GM19238 (cell line): ENCODE measurements at regions not wholly inside any gene's neighbourhood (a gene's known extent, or its start where the extent isn't known, plus 50 kb on each side); places are given as distances from the start of the nearest gene placed in this dataset.
"Not testable (repeated sequence)": the region's sequence is repeated elsewhere in the genome, so short reads cannot be mapped to it uniquely, and the experiment has no call there.

Experiments used
- DNase-seq: peaks from one replicate; pipeline ENCODE4 v3.0.0; 2011; ENCODE audit warnings: low spot score; ENCODE audit not compliant: insufficient read length

GRCh38 chr4:17066236-17066635, 167.8 kb upstream of the LDB2 start:
- no peak for DNase-seq

DNA sequence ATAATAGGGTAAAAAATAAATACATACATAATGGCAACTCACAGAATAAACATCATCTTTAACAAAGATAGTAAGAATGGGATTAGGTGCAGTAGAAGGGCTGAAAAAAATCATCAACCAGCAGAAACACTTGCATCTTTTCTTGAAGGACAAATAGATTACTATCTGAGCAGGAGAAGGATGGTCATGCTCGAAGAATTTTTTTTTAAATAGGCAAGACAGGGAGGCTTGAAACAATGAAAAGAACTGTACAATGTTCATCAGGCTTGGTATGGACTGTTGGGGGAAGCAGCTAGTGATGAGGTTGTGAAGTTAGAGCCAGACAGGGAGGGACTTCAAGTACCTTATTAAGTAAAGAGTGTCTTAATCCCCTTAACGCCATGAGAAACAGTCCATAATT, 167.4 kb upstream of the LDB2 start:
- no peak for DNase-seq

DNA sequence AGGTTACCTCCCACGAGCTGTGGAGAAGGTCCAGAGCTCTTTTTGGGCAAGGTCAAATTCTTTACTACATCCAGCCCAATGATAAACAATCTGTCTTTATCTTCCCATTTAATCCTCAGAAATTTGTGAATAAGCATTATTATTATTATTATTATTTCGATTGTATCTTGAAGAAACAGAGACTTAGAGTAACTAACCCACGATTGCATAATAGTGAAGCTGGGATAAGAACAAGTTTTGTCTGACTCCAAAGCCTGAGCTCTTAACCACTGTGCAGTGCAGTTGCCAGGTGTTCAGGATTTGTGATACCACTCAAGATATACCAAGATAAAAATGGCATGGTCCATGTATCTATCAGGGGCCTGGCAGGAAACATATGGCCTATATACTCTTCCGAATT, 166.5 kb upstream of the LDB2 start:
- DNase-seq = no peak

DNA sequence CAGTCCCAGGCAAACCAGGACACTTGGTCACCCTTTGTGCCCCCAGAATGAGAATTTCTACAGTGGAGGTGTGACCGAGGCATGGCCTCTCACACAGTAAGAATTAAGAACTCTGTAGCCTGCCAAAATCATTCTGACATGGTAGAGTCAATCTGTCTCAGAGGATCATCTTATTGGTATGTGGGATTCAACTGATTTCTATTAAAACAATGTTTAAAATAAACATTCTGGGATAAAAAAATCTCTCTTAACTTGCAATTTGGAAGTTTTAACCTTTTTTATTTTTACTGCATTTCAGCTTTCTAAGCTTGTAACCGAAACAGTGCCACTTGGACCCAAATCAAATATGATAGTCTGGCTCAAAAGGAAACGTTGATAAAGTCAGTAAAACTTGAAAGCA, 165.4 kb upstream of the LDB2 start:
- DNase-seq = no peak

GRCh38 chr4:17060230-17060629, 161.8 kb upstream of the LDB2 start:
- no peak for DNase-seq

GRCh38 chr4:17058916-17059741, 160.7 kb upstream of the LDB2 start:
- no peak for DNase-seq

DNA sequence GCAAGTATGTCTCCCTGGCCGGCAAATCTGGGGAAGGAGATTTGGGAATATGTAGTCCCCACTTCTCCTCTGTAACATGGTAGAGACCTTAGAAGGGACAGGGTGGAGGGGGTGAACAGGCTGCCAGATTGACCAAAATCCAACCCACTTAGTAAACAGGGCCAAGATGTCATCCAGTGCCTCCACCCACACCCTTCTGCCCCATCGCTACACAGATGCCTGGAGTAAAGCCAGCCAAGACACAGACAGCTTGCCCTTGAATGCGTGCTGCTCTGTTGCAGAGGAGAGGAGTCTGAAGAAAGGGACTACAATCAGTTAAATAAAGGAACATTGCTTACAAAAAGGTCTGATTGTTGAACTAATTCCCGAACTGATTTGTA, 160.1 kb upstream of the LDB2 start:
- no peak for DNase-seq

- DNase-seq = no peak
Observed at GRCh38 chr4:17057035-17057434, 158.6 kb upstream of the LDB2 start.

DNA sequence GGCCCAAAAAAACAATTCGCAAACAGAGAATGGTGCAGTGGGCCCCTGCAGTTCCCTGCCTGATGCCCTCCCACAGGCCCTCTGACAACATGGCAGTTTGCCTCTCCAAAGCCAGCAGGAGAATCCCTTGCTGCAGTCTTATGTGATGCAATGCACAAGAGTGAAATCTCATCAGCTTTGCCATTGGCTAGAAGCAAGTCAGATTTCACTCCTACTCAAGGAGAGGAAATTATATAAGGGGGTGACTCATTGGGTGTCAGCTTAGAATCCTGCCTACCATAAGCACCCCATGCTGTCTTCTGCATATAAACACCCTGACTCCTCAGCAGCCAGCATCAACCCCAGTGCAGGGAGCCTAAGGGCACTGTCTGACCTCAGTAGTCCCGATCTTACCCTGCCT, 157.3 kb upstream of the LDB2 start:
- no peak for DNase-seq

GRCh38 chr4:17045866-17046265, 147.4 kb upstream of the LDB2 start:
- no peak for DNase-seq

GRCh38 chr4:17038510-17039176, 140.2 kb upstream of the LDB2 start:
- DNase-seq = no peak

- DNase-seq = no peak
Observed at GRCh38 chr4:17033768-17034181, 135.3 kb upstream of the LDB2 start.

DNA sequence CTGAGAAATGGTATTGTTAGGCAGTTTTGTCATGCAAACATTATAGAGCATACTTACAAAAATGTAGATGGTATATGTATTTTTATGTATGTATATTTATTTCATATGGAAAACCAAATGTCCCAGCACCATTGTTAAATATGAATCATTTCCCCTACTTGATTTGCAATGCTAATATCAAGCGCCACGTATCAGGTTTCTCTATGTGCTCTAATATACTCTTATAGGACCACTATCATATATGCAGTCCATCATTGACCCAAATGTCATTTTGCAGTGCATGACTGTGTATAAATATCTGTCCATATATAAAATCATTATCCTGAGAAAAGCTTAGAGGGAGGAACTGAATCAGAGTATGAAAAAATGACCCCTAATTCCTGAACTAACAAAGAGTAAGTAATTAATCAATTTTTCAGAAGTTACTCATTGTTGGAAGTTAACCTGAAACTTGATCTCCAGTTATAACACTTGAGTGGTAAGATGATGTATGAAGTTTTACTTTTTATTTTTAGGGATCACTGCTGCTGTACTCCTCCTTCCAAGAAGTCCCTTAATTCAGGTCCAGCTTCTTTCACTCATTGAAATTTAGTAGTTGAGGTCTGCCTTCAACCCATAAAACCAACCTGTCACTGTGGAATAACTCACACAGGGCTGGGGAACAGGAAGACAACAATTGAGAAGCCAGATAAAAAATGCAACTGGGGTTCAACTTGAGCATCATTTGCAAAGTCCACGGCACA, 134.8 kb upstream of the LDB2 start:
- no peak for DNase-seq

DNA sequence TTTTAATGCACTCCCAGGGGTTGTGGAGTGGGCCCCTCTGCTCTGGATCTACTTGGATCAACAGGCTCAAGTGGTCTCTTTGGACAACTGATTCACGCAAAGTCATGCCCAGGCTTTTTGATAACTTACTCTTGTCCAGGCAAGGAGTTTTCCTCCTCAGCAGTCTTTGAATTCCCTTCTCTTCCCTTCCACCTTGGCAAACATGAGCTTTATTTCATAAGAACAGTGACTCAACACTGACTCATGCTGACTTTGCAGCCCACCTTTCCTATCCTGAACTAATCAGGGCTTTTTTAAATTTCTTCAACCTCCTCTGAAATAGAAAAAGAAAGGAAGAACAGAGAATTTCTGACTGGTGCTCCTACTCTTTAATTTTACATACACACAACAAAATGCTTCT, 132.1 kb upstream of the LDB2 start:
- DNase-seq = no peak

GRCh38 chr4:17029964-17030363, 131.5 kb upstream of the LDB2 start:
- DNase-seq = no peak

GRCh38 chr4:17029432-17029831, 131.0 kb upstream of the LDB2 start:
- DNase-seq = no peak

GRCh38 chr4:17027495-17027894, 129.1 kb upstream of the LDB2 start:
- no peak for DNase-seq

DNA sequence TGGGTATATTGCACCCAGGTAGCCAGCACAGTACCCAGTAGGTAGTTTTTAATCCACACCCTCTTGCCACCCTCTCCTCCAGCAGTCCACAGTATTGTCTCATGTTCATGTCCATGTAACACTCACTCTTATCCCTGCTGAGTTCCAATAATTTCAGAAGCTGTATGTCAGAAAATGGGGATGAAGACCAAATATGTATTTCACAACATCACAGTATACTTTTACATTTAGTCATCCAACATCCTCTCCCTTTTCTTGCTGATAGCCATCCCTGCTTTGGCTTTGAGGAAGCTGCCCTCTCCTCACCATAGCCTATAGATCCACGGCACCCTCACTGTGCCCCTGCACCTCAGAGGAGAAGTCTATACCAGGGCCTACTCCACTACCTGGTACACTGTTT, 126.0 kb upstream of the LDB2 start:
- no peak for DNase-seq

GRCh38 chr4:17020901-17021300, 122.5 kb upstream of the LDB2 start:
- DNase-seq = no peak

DNA sequence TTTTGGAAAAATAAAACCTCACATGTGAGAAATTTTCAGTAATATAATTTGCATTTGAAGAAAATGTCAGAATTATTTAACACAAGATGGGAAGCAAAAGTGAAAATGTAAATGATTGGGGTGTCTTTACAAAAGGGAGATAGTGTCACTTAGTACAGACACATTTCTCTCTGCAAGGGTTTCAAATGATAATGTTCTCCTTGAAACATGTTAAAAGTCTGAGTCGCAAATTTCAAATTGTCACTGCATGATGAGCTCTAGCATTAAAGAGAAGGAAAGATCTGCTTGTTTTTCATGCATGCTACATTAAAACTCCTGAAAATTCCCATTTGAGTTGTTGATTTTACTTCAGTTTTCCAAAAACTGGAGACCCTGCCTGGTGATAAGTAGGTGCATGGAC, 122.0 kb upstream of the LDB2 start:
- DNase-seq = no peak

DNA sequence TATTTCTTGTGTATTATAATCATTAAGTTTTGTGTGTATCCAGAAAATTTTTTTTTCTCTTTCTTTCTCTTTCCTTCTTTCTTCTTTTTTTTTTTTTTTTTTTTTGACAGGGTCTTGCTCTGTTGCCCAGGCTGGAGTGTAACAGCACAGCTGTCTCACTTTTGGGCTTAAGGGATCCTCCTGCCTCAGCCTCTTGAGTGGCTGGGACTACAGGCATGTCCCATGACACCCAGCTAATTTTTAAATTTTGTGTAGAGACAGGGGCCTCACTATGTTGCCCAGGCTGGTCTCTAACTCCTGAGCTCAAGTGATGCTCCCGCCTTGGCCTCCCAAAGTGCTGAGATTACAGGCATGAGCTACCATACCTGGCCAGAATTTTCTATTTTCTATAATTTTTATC, 120.2 kb upstream of the LDB2 start:
- not testable (repeated sequence) for DNase-seq

- DNase-seq = no peak
Observed at GRCh38 chr4:17018013-17018412, 119.6 kb upstream of the LDB2 start.
